Endothelial cell of umbilical vein (primary cell): ENCODE measurements at regions not wholly inside any gene's neighbourhood (a gene's known extent, or its start where the extent isn't known, plus 50 kb on each side); places are given as distances from the start of the nearest gene placed in this dataset.
A peak's percentile ranks its signal among the peaks of the same experiment; 100 is the strongest.

Experiments
- BruUV-seq: library from RNA; stranded (reverse); fragments of 400-500 nt; replicated peaks from 2 replicates; lab custom pipeline; 2021; lab: Mats Ljungman, UMichigan
- CTCF ChIA-PET: fragments of 300-600, 350-600 bp; sonication (Branson Sonifier 250); formaldehyde crosslinking; loops from one replicate; lab custom pipeline; 2021; ENCODE audit warnings: antibody characterized with exemption, inconsistent platforms; lab: Charles Lee
- POLR2A ChIA-PET: fragments of 300-600, 350-600 bp; sonication (Branson Sonifier 250); formaldehyde crosslinking; loops from one replicate; lab custom pipeline; 2021; ENCODE audit warnings: antibody characterized with exemption, inconsistent platforms; lab: Charles Lee
- DNase-seq: peaks from one replicate; pipeline ENCODE4 v3.0.0-alpha.2; 2011; ENCODE audit warnings: low read depth, low spot score
- FAIRE-seq: peaks from 2 replicates; lab custom pipeline; 2011; peaks lifted over from hg19 to GRCh38; lab: Jason Lieb, UNC
- H2AFZ ChIP-seq: 2 replicates; pipeline ENCODE4 v1.6.0; 2012; ENCODE audit warnings: low read depth, low read length, control low read depth, inconsistent platforms
- H3K27ac ChIP-seq: 2 replicates; pipeline ENCODE4 v1.5.1; 2011; ENCODE audit warnings: low read depth, mild to moderate bottlenecking, control low read depth, low read length, moderate library complexity; ENCODE audit not compliant: insufficient read depth
- H3K27me3 ChIP-seq, 2 experiments: 2 replicates each; pipeline versions ENCODE4 v1.6.0 to v1.6.1; 2011; ENCODE audit warnings: low read length in 2 of 2, mixed read lengths in 1 of 2; ENCODE audit not compliant: control insufficient read depth in 2 of 2, insufficient read depth in 2 of 2
- H3K36me3 ChIP-seq, 2 experiments: 2 replicates in 1 of 2; 3 replicates in 1 of 2; pipeline ENCODE4 v1.5.1; 2011; ENCODE audit warnings: low read length in 2 of 2, mild to moderate bottlenecking in 1 of 2, moderate library complexity in 1 of 2; ENCODE audit not compliant: control insufficient read depth in 2 of 2, insufficient read depth in 2 of 2; ENCODE audit errors: extremely low read depth in 1 of 2
- H3K4me1 ChIP-seq: 3 replicates; pipeline ENCODE4 v1.5.1; 2011; ENCODE audit warnings: mild to moderate bottlenecking, low read length; ENCODE audit not compliant: control insufficient read depth, insufficient read depth; ENCODE audit errors: extremely low read depth
- H3K4me2 ChIP-seq: 2 replicates; pipeline ENCODE4 v1.6.1; 2011; ENCODE audit warnings: low read length, control low read depth, mixed read lengths; ENCODE audit not compliant: insufficient read depth
- H3K4me3 ChIP-seq, 3 experiments: fragments of 200-600 bp in 1 of 3; sonication (generic), shearing (Covaris generic) in 1 of 3; replicated peaks in 1 of 3; 2 replicates each; pipeline ENCODE4 v1.5.1; 2011 to 2016; ENCODE audit warnings: control low read depth in 3 of 3, low read length in 3 of 3, mild to moderate bottlenecking in 2 of 3, inconsistent platforms in 1 of 3, low read depth in 1 of 3, moderate library complexity in 1 of 3; ENCODE audit not compliant: insufficient read depth in 1 of 3
- H3K79me2 ChIP-seq: 2 replicates; pipeline ENCODE4 v1.6.0; 2012; ENCODE audit warnings: low read length, inconsistent platforms; ENCODE audit not compliant: control insufficient read depth, insufficient read depth
- H3K9ac ChIP-seq: replicated peaks from 2 replicates; pipeline ENCODE3; 2011; ENCODE audit warnings: low read length, control low read depth; ENCODE audit not compliant: insufficient read depth; ENCODE audit errors: extremely low read depth
- H3K9me1 ChIP-seq: replicated peaks from 3 replicates; pipeline ENCODE4 v1.6.0; 2011; ENCODE audit warnings: mild to moderate bottlenecking, low read length; ENCODE audit not compliant: control insufficient read depth, insufficient read depth; ENCODE audit errors: extremely low read depth
- H3K9me3 ChIP-seq: replicated peaks from 2 replicates; pipeline ENCODE4 v1.5.1; 2012; ENCODE audit warnings: low read length, inconsistent platforms; ENCODE audit not compliant: control insufficient read depth, insufficient read depth
- H4K20me1 ChIP-seq: replicated peaks from 2 replicates; pipeline ENCODE3; 2011; ENCODE audit warnings: mild to moderate bottlenecking, low read length; ENCODE audit not compliant: control insufficient read depth, insufficient read depth; ENCODE audit errors: extremely low read depth
- EZH2 ChIP-seq: IDR thresholded peaks from 2 replicates; pipeline ENCODE4 v1.6.1; 2012; ENCODE audit warnings: borderline replicate concordance, low read depth, mild to moderate bottlenecking, moderate library complexity, low read length, inconsistent platforms; ENCODE audit not compliant: severe bottlenecking
- GATA2 ChIP-seq: IDR thresholded peaks from 2 replicates; pipeline ENCODE4 v1.7.0; 2011; ENCODE audit warnings: low read depth, mild to moderate bottlenecking, moderate library complexity, mixed read lengths, low read length; ENCODE audit not compliant: insufficient read length, insufficient read depth
- JUN ChIP-seq: IDR thresholded peaks from 2 replicates; pipeline ENCODE4 v1.6.1; 2011; ENCODE audit warnings: borderline replicate concordance, low read depth; ENCODE audit not compliant: insufficient read length, insufficient read depth
- MYC ChIP-seq: IDR thresholded peaks from one replicate; pipeline ENCODE4 v1.6.1; 2011; ENCODE audit warnings: mild to moderate bottlenecking, low read depth, low read length
- POLR2A ChIP-seq: IDR thresholded peaks from 2 replicates; pipeline ENCODE4 v1.6.1; 2012; ENCODE audit warnings: low read depth, mild to moderate bottlenecking, control low read depth, low read length
- dilution Hi-C: fragments of 300-500 bp; cut with MboI; formaldehyde crosslinking; loops from one replicate; pipeline ENCODE4 v1.15.0; 2019; ENCODE audit warnings: low sequenced_read_pairs; ENCODE audit not compliant: extremely low pct_ligation_motif_present
- intact Hi-C: fragments of 100-400 bp; cut with micrococcal nuclease; formaldehyde crosslinking; loops from one replicate; pipeline ENCODE4 v1.10.0; 2022
- TF ChIP-seq, protein P1 (sequence below), 2 donors: IDR thresholded peaks; 1 replicate in 1 of 2; 2 replicates in 1 of 2; pipeline ENCODE4 v1.5.1; 2011; ENCODE audit warnings: low read length in 2 of 2, mild to moderate bottlenecking in 2 of 2, moderate library complexity in 2 of 2, control low read depth in 1 of 2, inconsistent platforms in 1 of 2, low read depth in 1 of 2; ENCODE audit not compliant: insufficient read depth in 1 of 2; ENCODE audit errors: extremely low read depth in 1 of 2
- TF ChIP-seq, protein P2 (sequence below): IDR thresholded peaks from 2 replicates; pipeline ENCODE4 v1.6.1; 2011; ENCODE audit not compliant: insufficient read depth, insufficient read length

DNA sequence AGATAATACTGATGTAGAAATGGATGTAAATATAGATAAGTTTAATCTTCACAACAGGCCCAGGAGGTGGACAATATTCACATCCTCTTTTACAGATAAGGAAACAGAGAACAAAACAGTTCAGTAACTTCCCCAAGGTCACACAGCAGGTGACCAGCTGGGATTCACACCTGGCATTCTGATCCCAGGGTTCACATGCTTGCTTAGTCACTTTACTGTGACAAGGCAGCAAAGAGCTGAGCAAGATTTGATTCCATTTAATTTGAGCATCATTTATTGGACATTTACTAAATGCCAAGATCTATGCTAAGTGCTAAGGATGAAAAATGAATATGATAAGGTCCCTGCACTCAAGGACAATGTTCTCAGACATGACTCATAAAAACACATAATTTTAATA lies 94.1 kb upstream of the STARD13 start:
- POLR2A ChIA-PET, result no interaction called here
- H3K27ac ChIP-seq, result no peak overlapping the region
- BruUV-seq, result no TSS peak
- H4K20me1 ChIP-seq, result no peaks in the 10 kb centered on the region
- peak; percentile 58 for DNase-seq
- H3K79me2 ChIP-seq, result no peaks in the 10 kb centered on the region
- dilution Hi-C loops (no loop called here), intact Hi-C loops (no loop called here)
- H3K36me3 ChIP-seq, result no peaks in the 10 kb centered on the region
- no peaks in the 10 kb centered on the region for H3K9me3 ChIP-seq
- no peak overlapping the region for H2AFZ ChIP-seq
- TF ChIP-seq POLR2A (no peak), MYC (no peak), JUN (no peak), GATA2 (peak; percentile 9), EZH2 (no peak)
- TF ChIP-seq, protein P1, sequence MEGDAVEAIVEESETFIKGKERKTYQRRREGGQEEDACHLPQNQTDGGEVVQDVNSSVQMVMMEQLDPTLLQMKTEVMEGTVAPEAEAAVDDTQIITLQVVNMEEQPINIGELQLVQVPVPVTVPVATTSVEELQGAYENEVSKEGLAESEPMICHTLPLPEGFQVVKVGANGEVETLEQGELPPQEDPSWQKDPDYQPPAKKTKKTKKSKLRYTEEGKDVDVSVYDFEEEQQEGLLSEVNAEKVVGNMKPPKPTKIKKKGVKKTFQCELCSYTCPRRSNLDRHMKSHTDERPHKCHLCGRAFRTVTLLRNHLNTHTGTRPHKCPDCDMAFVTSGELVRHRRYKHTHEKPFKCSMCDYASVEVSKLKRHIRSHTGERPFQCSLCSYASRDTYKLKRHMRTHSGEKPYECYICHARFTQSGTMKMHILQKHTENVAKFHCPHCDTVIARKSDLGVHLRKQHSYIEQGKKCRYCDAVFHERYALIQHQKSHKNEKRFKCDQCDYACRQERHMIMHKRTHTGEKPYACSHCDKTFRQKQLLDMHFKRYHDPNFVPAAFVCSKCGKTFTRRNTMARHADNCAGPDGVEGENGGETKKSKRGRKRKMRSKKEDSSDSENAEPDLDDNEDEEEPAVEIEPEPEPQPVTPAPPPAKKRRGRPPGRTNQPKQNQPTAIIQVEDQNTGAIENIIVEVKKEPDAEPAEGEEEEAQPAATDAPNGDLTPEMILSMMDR (IDR thresholded peaks at IDR 0.05; ENCODE audit: extremely low read depth in 1 of 2, insufficient read depth in 1 of 2, low read depth in 1 of 2, low read length in 2 of 2), result no peak
- TF ChIP-seq, protein P2, sequence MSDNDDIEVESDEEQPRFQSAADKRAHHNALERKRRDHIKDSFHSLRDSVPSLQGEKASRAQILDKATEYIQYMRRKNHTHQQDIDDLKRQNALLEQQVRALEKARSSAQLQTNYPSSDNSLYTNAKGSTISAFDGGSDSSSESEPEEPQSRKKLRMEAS, result no peak
- no peak for FAIRE-seq
- H3K9ac ChIP-seq, result no peak overlapping the region
- H3K4me1 ChIP-seq, result no peaks in the 10 kb centered on the region
- no peaks in the 10 kb centered on the region for H3K9me1 ChIP-seq
- CTCF ChIA-PET, result interaction anchor here (1.5 to 1.8 kb wide), 3 partner anchors 10 to 116 kb away, joined by 3 to 4 read pairs (median 3); no protein-coding TSS in a partner anchor
- H3K4me3 ChIP-seq, result no peak overlapping the region
- H3K27me3 ChIP-seq, result no peaks in the 10 kb centered on the region
- H3K4me2 ChIP-seq, result no peak overlapping the region
